Esophagus squamous epithelium (tissue), 4 donors: ENCODE measurements at regions not wholly inside any gene's neighbourhood (a gene's known extent, or its start where the extent isn't known, plus 50 kb on each side); places are given as distances from the start of the nearest gene placed in this dataset.

Experiments used
- CTCF ChIP-seq, 6 experiments: fragments of 450-650 bp in 4 of 6; fragments of 200-600 bp in 2 of 6; sonication (generic) in 2 of 6; IDR thresholded peaks; one replicate each; pipeline ENCODE4 v1.5.1; 2016 to 2019; ENCODE audit warnings: antibody characterized with exemption in 6 of 6, mild to moderate bottlenecking in 4 of 6, moderate library complexity in 4 of 6
- POLR2A ChIP-seq, 4 donors: fragments of 450-650 bp; IDR thresholded peaks; one replicate each; pipeline ENCODE4 v1.6.1; 2017; ENCODE audit warnings: antibody characterized with exemption in 4 of 4, mild to moderate bottlenecking in 4 of 4, moderate library complexity in 3 of 4

DNA sequence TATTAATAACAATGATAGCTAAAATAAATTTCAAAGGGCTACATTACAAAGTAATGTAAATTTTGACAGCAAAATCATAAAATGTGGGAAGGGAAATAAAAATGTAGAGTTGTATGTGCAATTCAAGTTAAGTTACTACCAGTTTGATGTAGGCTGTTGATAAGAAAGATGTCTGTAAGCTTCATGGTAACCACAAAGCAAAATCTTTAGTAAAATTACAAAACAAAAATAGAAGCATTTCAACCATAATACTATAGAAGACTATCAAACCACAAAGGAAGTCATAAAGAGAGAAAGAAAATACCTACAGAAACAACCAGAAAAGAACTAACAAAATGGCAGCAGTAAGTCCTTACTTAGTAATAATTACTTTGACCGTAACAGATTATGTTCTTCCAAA is 99.1 kb downstream of the C7orf25 start:
- no peak for TF ChIP-seq CTCF (IDR thresholded peaks at IDR 0.05)
- no peak for TF ChIP-seq POLR2A (IDR thresholded peaks at IDR 0.05)
